ENCODE measurements at regions not wholly inside any gene's neighbourhood (a gene's known extent, or its start where the extent isn't known, plus 50 kb on each side); places are given as distances from the start of the nearest gene placed in this dataset.
A peak's percentile ranks its signal among the peaks of the same experiment; 100 is the strongest.

GRCh38 chr19:30719189-30719998 lies 347.2 kb downstream of the ZNF536 start:
- peak; percentile 26 for DNase-seq

GRCh38 chr19:30718707-30719106 lies 346.5 kb downstream of the ZNF536 start:
- DNase-seq, result no peak

GRCh38 chr19:30718014-30718413 lies 345.8 kb downstream of the ZNF536 start:
- DNase-seq, result no peak

GRCh38 chr19:30717381-30717780 lies 345.2 kb downstream of the ZNF536 start:
- no peak for DNase-seq

GRCh38 chr19:30712431-30713337 lies 340.5 kb downstream of the ZNF536 start:
- DNase-seq, result no peak

GRCh38 chr19:30711826-30712225 lies 339.6 kb downstream of the ZNF536 start:
- no peak for DNase-seq

GRCh38 chr19:30711296-30711695 lies 339.1 kb downstream of the ZNF536 start:
- no peak for DNase-seq

- no peak for DNase-seq
Observed at GRCh38 chr19:30710721-30711120, 338.5 kb downstream of the ZNF536 start.

GRCh38 chr19:30708416-30709178 lies 336.4 kb downstream of the ZNF536 start:
- no peak for DNase-seq

GRCh38 chr19:30704771-30705330 lies 332.7 kb downstream of the ZNF536 start:
- no peak for DNase-seq

- DNase-seq, result no peak
Observed at GRCh38 chr19:30703645-30704044, 331.5 kb downstream of the ZNF536 start.

GRCh38 chr19:30701178-30701577 lies 329.0 kb downstream of the ZNF536 start:
- DNase-seq, result no peak

- DNase-seq, result no peak
Observed at GRCh38 chr19:30699871-30700280, 327.7 kb downstream of the ZNF536 start.

GRCh38 chr19:30696514-30696913 lies 324.3 kb downstream of the ZNF536 start:
- peak; percentile 13 for DNase-seq

GRCh38 chr19:30695171-30695875 lies 323.1 kb downstream of the ZNF536 start:
- no peak for DNase-seq

GRCh38 chr19:30694156-30694755 lies 322.1 kb downstream of the ZNF536 start:
- no peak for DNase-seq

GRCh38 chr19:30692879-30693503 lies 320.8 kb downstream of the ZNF536 start:
- DNase-seq, result no peak

GRCh38 chr19:30692181-30692811 lies 320.1 kb downstream of the ZNF536 start:
- DNase-seq, result no peak

GRCh38 chr19:30691819-30692166 lies 319.6 kb downstream of the ZNF536 start:
- DNase-seq, result no peak

- no peak for DNase-seq
Observed at GRCh38 chr19:30690935-30691818, 319.0 kb downstream of the ZNF536 start.

Measured in stimulated activated CD4-positive, alpha-beta T cell treated with anti-CD3 and anti-CD28 coated beads, Interleukin-15, amount 100 ng/mL, for 24 hours (primary cell).